ENCODE measurements at regions not wholly inside any gene's neighbourhood (a gene's known extent, or its start where the extent isn't known, plus 50 kb on each side); places are given as distances from the start of the nearest gene placed in this dataset.

GRCh38 chr2:8511868-8512612, 169.8 kb upstream of the ID2 start:
- H3K9me3 ChIP-seq (ENCODE audit: control insufficient read depth in 2 of 2, low read length in 2 of 2): no peaks in the 10 kb centered on the region
- H3K4me1 ChIP-seq (ENCODE audit: control insufficient read depth in 2 of 2, insufficient read depth in 2 of 2, low read length in 2 of 2): peaks cover 0 to 7% of the 10 kb centered on the region in 2 donors
- no peaks in the 10 kb centered on the region for H3K27me3 ChIP-seq (ENCODE audit: control insufficient read depth in 2 of 2, insufficient read depth in 2 of 2, low read length in 2 of 2)
- H3K4me3 ChIP-seq (ENCODE audit: low read length in 2 of 2): no peak overlapping the region
- H3K27ac ChIP-seq (ENCODE audit: low read depth in 2 of 2, low read length in 2 of 2): no peak overlapping the region
- no peak overlapping the region for H3K9ac ChIP-seq (ENCODE audit: low read depth in 1 of 2, low read length in 2 of 2)
- no peaks in the 10 kb centered on the region for H3K36me3 ChIP-seq (ENCODE audit: control insufficient read depth in 2 of 2, insufficient read depth in 2 of 2, low read length in 2 of 2)

GRCh38 chr2:8513601-8514273, 168.1 kb upstream of the ID2 start:
- Histone ChIP-seq H3K9me3 (ENCODE audit: control insufficient read depth in 2 of 2, low read length in 2 of 2) (no peaks in the 10 kb centered on the region), H3K9ac (ENCODE audit: low read depth in 1 of 2, low read length in 2 of 2) (no peak overlapping the region), H3K27ac (ENCODE audit: low read depth in 2 of 2, low read length in 2 of 2) (peak overlapping the region; percentile 19 to 49), H3K36me3 (ENCODE audit: control insufficient read depth in 2 of 2, insufficient read depth in 2 of 2, low read length in 2 of 2) (no peaks in the 10 kb centered on the region), H3K4me1 (ENCODE audit: control insufficient read depth in 2 of 2, insufficient read depth in 2 of 2, low read length in 2 of 2) (peaks cover 0 to 7% of the 10 kb centered on the region in 2 donors), H3K27me3 (ENCODE audit: control insufficient read depth in 2 of 2, insufficient read depth in 2 of 2, low read length in 2 of 2) (no peaks in the 10 kb centered on the region), H3K4me3 (ENCODE audit: low read length in 2 of 2) (no peak overlapping the region)

GRCh38 chr2:8514274-8514662, 167.6 kb upstream of the ID2 start:
- no peaks in the 10 kb centered on the region for H3K27me3 ChIP-seq (ENCODE audit: control insufficient read depth in 2 of 2, insufficient read depth in 2 of 2, low read length in 2 of 2)
- H3K9ac ChIP-seq (ENCODE audit: low read depth in 1 of 2, low read length in 2 of 2): no peak overlapping the region
- H3K4me1 ChIP-seq (ENCODE audit: control insufficient read depth in 2 of 2, insufficient read depth in 2 of 2, low read length in 2 of 2): peaks cover 0 to 7% of the 10 kb centered on the region in 2 donors
- H3K4me3 ChIP-seq (ENCODE audit: low read length in 2 of 2): no peak overlapping the region
- no peaks in the 10 kb centered on the region for H3K36me3 ChIP-seq (ENCODE audit: control insufficient read depth in 2 of 2, insufficient read depth in 2 of 2, low read length in 2 of 2)
- H3K27ac ChIP-seq (ENCODE audit: low read depth in 2 of 2, low read length in 2 of 2): peak overlapping the region; percentile 19 to 49
- no peaks in the 10 kb centered on the region for H3K9me3 ChIP-seq (ENCODE audit: control insufficient read depth in 2 of 2, low read length in 2 of 2)

- no peaks in the 10 kb centered on the region for H3K27me3 ChIP-seq (ENCODE audit: control insufficient read depth in 2 of 2, insufficient read depth in 2 of 2, low read length in 2 of 2)
- no peaks in the 10 kb centered on the region for H3K9me3 ChIP-seq (ENCODE audit: control insufficient read depth in 2 of 2, low read length in 2 of 2)
- peaks cover 0 to 7% of the 10 kb centered on the region in 2 donors for H3K4me1 ChIP-seq (ENCODE audit: control insufficient read depth in 2 of 2, insufficient read depth in 2 of 2, low read length in 2 of 2)
- H3K36me3 ChIP-seq (ENCODE audit: control insufficient read depth in 2 of 2, insufficient read depth in 2 of 2, low read length in 2 of 2): no peaks in the 10 kb centered on the region
- peak overlapping the region; percentile 19 to 49 for H3K27ac ChIP-seq (ENCODE audit: low read depth in 2 of 2, low read length in 2 of 2)
- no peak overlapping the region for H3K9ac ChIP-seq (ENCODE audit: low read depth in 1 of 2, low read length in 2 of 2)
- no peak overlapping the region for H3K4me3 ChIP-seq (ENCODE audit: low read length in 2 of 2)
These were observed 166.8 kb upstream of the ID2 start for GRCh38 chr2:8514796-8515758.

- no peaks in the 10 kb centered on the region for H3K36me3 ChIP-seq (ENCODE audit: control insufficient read depth in 2 of 2, insufficient read depth in 2 of 2, low read length in 2 of 2)
- H3K27ac ChIP-seq (ENCODE audit: low read depth in 2 of 2, low read length in 2 of 2): peak overlapping the region; percentile 49 to 53
- H3K4me3 ChIP-seq (ENCODE audit: low read length in 2 of 2): no peak overlapping the region
- H3K9ac ChIP-seq (ENCODE audit: low read depth in 1 of 2, low read length in 2 of 2): peak overlapping the region in 1 of 2 donors; percentile 8
- peaks cover 0 to 7% of the 10 kb centered on the region in 2 donors for H3K4me1 ChIP-seq (ENCODE audit: control insufficient read depth in 2 of 2, insufficient read depth in 2 of 2, low read length in 2 of 2)
- H3K27me3 ChIP-seq (ENCODE audit: control insufficient read depth in 2 of 2, insufficient read depth in 2 of 2, low read length in 2 of 2): no peaks in the 10 kb centered on the region
- no peaks in the 10 kb centered on the region for H3K9me3 ChIP-seq (ENCODE audit: control insufficient read depth in 2 of 2, low read length in 2 of 2)
These were observed 165.9 kb upstream of the ID2 start for GRCh38 chr2:8515864-8516533.

GRCh38 chr2:8517850-8518498, 163.9 kb upstream of the ID2 start:
- Histone ChIP-seq H3K4me1 (ENCODE audit: control insufficient read depth in 2 of 2, insufficient read depth in 2 of 2, low read length in 2 of 2) (peaks cover under 1 to 14% of the 10 kb centered on the region in 2 donors), H3K9me3 (ENCODE audit: control insufficient read depth in 2 of 2, low read length in 2 of 2) (no peaks in the 10 kb centered on the region), H3K27ac (ENCODE audit: low read depth in 2 of 2, low read length in 2 of 2) (no peak overlapping the region), H3K36me3 (ENCODE audit: control insufficient read depth in 2 of 2, insufficient read depth in 2 of 2, low read length in 2 of 2) (no peaks in the 10 kb centered on the region), H3K9ac (ENCODE audit: low read depth in 1 of 2, low read length in 2 of 2) (no peak overlapping the region), H3K27me3 (ENCODE audit: control insufficient read depth in 2 of 2, insufficient read depth in 2 of 2, low read length in 2 of 2) (no peaks in the 10 kb centered on the region), H3K4me3 (ENCODE audit: low read length in 2 of 2) (no peak overlapping the region)

GRCh38 chr2:8518979-8519668, 162.7 kb upstream of the ID2 start:
- Histone ChIP-seq H3K9ac (ENCODE audit: low read depth in 1 of 2, low read length in 2 of 2) (no peak overlapping the region), H3K4me3 (ENCODE audit: low read length in 2 of 2) (no peak overlapping the region), H3K27ac (ENCODE audit: low read depth in 2 of 2, low read length in 2 of 2) (no peak overlapping the region), H3K36me3 (ENCODE audit: control insufficient read depth in 2 of 2, insufficient read depth in 2 of 2, low read length in 2 of 2) (no peaks in the 10 kb centered on the region), H3K27me3 (ENCODE audit: control insufficient read depth in 2 of 2, insufficient read depth in 2 of 2, low read length in 2 of 2) (no peaks in the 10 kb centered on the region), H3K4me1 (ENCODE audit: control insufficient read depth in 2 of 2, insufficient read depth in 2 of 2, low read length in 2 of 2) (peaks cover 7 to 20% of the 10 kb centered on the region in 2 donors), H3K9me3 (ENCODE audit: control insufficient read depth in 2 of 2, low read length in 2 of 2) (no peaks in the 10 kb centered on the region)

- no peaks in the 10 kb centered on the region for H3K27me3 ChIP-seq (ENCODE audit: control insufficient read depth in 2 of 2, insufficient read depth in 2 of 2, low read length in 2 of 2)
- peaks cover 12 to 24% of the 10 kb centered on the region in 2 donors for H3K4me1 ChIP-seq (ENCODE audit: control insufficient read depth in 2 of 2, insufficient read depth in 2 of 2, low read length in 2 of 2)
- H3K4me3 ChIP-seq (ENCODE audit: low read length in 2 of 2): no peak overlapping the region
- H3K9ac ChIP-seq (ENCODE audit: low read depth in 1 of 2, low read length in 2 of 2): no peak overlapping the region
- H3K9me3 ChIP-seq (ENCODE audit: control insufficient read depth in 2 of 2, low read length in 2 of 2): no peaks in the 10 kb centered on the region
- H3K27ac ChIP-seq (ENCODE audit: low read depth in 2 of 2, low read length in 2 of 2): no peak overlapping the region
- H3K36me3 ChIP-seq (ENCODE audit: control insufficient read depth in 2 of 2, insufficient read depth in 2 of 2, low read length in 2 of 2): no peaks in the 10 kb centered on the region
These were observed 161.0 kb upstream of the ID2 start for GRCh38 chr2:8520791-8521344.

GRCh38 chr2:8522687-8523086, 159.2 kb upstream of the ID2 start:
- no peaks in the 10 kb centered on the region for H3K36me3 ChIP-seq (ENCODE audit: control insufficient read depth in 2 of 2, insufficient read depth in 2 of 2, low read length in 2 of 2)
- H3K27me3 ChIP-seq (ENCODE audit: control insufficient read depth in 2 of 2, insufficient read depth in 2 of 2, low read length in 2 of 2): no peaks in the 10 kb centered on the region
- H3K4me1 ChIP-seq (ENCODE audit: control insufficient read depth in 2 of 2, insufficient read depth in 2 of 2, low read length in 2 of 2): peaks cover 23 to 33% of the 10 kb centered on the region in 2 donors

More at GRCh38 chr2:8522687-8523086, 159.2 kb upstream of the ID2 start:
- H3K9ac ChIP-seq (ENCODE audit: low read depth in 1 of 2, low read length in 2 of 2): no peak overlapping the region
- no peaks in the 10 kb centered on the region for H3K9me3 ChIP-seq (ENCODE audit: control insufficient read depth in 2 of 2, low read length in 2 of 2)
- H3K4me3 ChIP-seq (ENCODE audit: low read length in 2 of 2): no peak overlapping the region
- H3K27ac ChIP-seq (ENCODE audit: low read depth in 2 of 2, low read length in 2 of 2): peak overlapping the region in 1 of 2 donors; percentile 1
